ENCODE measurements at regions not wholly inside any gene's neighbourhood (a gene's known extent, or its start where the extent isn't known, plus 50 kb on each side); places are given as distances from the start of the nearest gene placed in this dataset.

- H2AFZ ChIP-seq (ENCODE audit: low read depth), result no peak overlapping the region
- no peaks in the 10 kb centered on the region for H3K9me2 ChIP-seq
- H3K9me3 ChIP-seq, result no peaks in the 10 kb centered on the region
- peaks cover 4% of the 10 kb centered on the region for H3F3A ChIP-seq (replicated peaks; ENCODE audit: insufficient read depth)
- H3K79me2 ChIP-seq (ENCODE audit: insufficient read depth), result no peaks in the 10 kb centered on the region
- H3K27ac ChIP-seq (ENCODE audit: low read depth in 2 of 2, low read length in 1 of 2), result no peak overlapping the region
- POLR2A ChIA-PET, result no interaction called here
- H3K9ac ChIP-seq, result no peak overlapping the region
- H3K36me3 ChIP-seq (replicated peaks in 1 of 2; ENCODE audit: control insufficient read depth in 1 of 2, insufficient read depth in 2 of 2, low read length in 1 of 2), result no peaks in the 10 kb centered on the region
- 69% methylated on average over 8 of the region's 9 CpGs for WGBS (ENCODE audit: low lambda C conversion rate)
- H3K4me1 ChIP-seq (ENCODE audit: control insufficient read depth in 1 of 2, insufficient read depth in 2 of 2, low read depth in 1 of 2, low read length in 1 of 2), result no peaks in the 10 kb centered on the region; a peak in 1 of 4 replicates
- DNase-seq, result no peak
- H3K27me3 ChIP-seq (ENCODE audit: insufficient read depth), result no peaks in the 10 kb centered on the region
- CTCF ChIA-PET, result no interaction called here
- no peaks in the 10 kb centered on the region for H4K20me1 ChIP-seq (ENCODE audit: insufficient read depth)
- no peak overlapping the region for H3K4me3 ChIP-seq (ENCODE audit: low read depth in 2 of 2, low read length in 1 of 2)
- TF ChIP-seq TCF12 (IDR thresholded peaks at IDR 0.05) (no peak), YY1 (IDR thresholded peaks at IDR 0.05; ENCODE audit: low read depth) (no peak), EP300 (IDR thresholded peaks at IDR 0.05; ENCODE audit: borderline replicate concordance in 1 of 2, low read depth in 1 of 2, low read length in 1 of 2) (no peak), NRF1 (IDR thresholded peaks at IDR 0.05; ENCODE audit: low read depth, low read length) (no peak), MXI1 (IDR thresholded peaks at IDR 0.05; ENCODE audit: low read depth, low read length) (no peak), USF1 (IDR thresholded peaks at IDR 0.05; ENCODE audit: borderline replicate concordance, low read depth) (no peak), EZH2phosphoT487 (IDR thresholded peaks at IDR 0.05; ENCODE audit: borderline replicate concordance, low read depth) (no peak), CHD2 (IDR thresholded peaks at IDR 0.05; ENCODE audit: low read length, partially characterized antibody) (no peak), GATA2 (CRISPR knock-in tag; IDR thresholded peaks at IDR 0.05) (no peak), FOXJ3 (CRISPR knock-in tag; IDR thresholded peaks at IDR 0.05) (no peak), FOSL2 (IDR thresholded peaks at IDR 0.05; ENCODE audit: borderline replicate concordance, low read depth) (no peak), ELF1 (IDR thresholded peaks at IDR 0.05) (no peak), MEF2A (IDR thresholded peaks at IDR 0.05; ENCODE audit: borderline replicate concordance, low read depth) (no peak), REST (IDR thresholded peaks at IDR 0.05; ENCODE audit: low read depth, low read length) (no peak), RXRA (IDR thresholded peaks at IDR 0.05; ENCODE audit: borderline replicate concordance, low read depth) (no peak), CTCF (IDR thresholded peaks at IDR 0.05) (no peak)
- no peak overlapping the region for H3K4me2 ChIP-seq
These were observed 177.6 kb downstream of the THBS2 start for GRCh38 chr6:169075915-169076654.
